ENCODE measurements at regions not wholly inside any gene's neighbourhood (a gene's known extent, or its start where the extent isn't known, plus 50 kb on each side); places are given as distances from the start of the nearest gene placed in this dataset.

DNA sequence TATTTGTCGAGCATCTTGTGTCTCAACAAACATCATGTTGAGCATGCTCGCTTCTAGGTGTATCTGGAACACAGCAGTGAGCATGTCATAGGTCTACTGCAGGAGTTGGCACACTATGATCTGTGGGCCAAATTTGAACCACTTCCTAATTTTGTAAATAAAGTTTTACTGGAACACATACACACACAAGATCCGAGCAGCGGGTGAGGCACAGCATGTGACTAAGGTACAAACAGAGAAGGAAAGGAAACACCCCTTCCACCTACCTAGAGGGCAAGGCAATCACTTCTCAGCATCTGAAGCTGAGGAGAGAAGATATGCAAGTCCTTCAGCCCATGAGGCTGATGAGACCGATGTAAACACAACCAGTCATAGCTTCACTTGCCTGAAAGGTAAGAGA, 200.4 kb downstream of the MED10 start:
- Histone ChIP-seq H3K9me2 (replicated peaks; ENCODE audit: control insufficient read depth, low read length) (no peaks in the 10 kb centered on the region), H3K36me3 (ENCODE audit: control insufficient read depth, low read length) (no peaks in the 10 kb centered on the region), H4K20me1 (ENCODE audit: control insufficient read depth, insufficient read depth, low read depth, low read length) (no peaks in the 10 kb centered on the region), H3K27ac (ENCODE audit: low read depth, low read length) (no peak overlapping the region), H3K4me1 (ENCODE audit: control insufficient read depth, low read length) (peaks cover 6% of the 10 kb centered on the region), H3F3A (ENCODE audit: control insufficient read depth, insufficient read depth) (no peaks in the 10 kb centered on the region), H3K9me3 (ENCODE audit: control insufficient read depth, insufficient read depth, low read length) (no peaks in the 10 kb centered on the region), H3K27me3 (ENCODE audit: control insufficient read depth, low read length) (no peaks in the 10 kb centered on the region), H3K4me2 (ENCODE audit: low read length) (no peak overlapping the region), H3K4me3 (ENCODE audit: low read length) (no peak overlapping the region), H3K79me2 (ENCODE audit: control insufficient read depth, low read length) (no peaks in the 10 kb centered on the region)
- TF ChIP-seq, protein P1, sequence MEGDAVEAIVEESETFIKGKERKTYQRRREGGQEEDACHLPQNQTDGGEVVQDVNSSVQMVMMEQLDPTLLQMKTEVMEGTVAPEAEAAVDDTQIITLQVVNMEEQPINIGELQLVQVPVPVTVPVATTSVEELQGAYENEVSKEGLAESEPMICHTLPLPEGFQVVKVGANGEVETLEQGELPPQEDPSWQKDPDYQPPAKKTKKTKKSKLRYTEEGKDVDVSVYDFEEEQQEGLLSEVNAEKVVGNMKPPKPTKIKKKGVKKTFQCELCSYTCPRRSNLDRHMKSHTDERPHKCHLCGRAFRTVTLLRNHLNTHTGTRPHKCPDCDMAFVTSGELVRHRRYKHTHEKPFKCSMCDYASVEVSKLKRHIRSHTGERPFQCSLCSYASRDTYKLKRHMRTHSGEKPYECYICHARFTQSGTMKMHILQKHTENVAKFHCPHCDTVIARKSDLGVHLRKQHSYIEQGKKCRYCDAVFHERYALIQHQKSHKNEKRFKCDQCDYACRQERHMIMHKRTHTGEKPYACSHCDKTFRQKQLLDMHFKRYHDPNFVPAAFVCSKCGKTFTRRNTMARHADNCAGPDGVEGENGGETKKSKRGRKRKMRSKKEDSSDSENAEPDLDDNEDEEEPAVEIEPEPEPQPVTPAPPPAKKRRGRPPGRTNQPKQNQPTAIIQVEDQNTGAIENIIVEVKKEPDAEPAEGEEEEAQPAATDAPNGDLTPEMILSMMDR (IDR thresholded peaks at IDR 0.05; ENCODE audit: low read depth, low read length, poor library complexity, severe bottlenecking), result no peak
- no peak for TF ChIP-seq EZH2phosphoT487 (IDR thresholded peaks at IDR 0.05; ENCODE audit: borderline replicate concordance, low read length)

DNA sequence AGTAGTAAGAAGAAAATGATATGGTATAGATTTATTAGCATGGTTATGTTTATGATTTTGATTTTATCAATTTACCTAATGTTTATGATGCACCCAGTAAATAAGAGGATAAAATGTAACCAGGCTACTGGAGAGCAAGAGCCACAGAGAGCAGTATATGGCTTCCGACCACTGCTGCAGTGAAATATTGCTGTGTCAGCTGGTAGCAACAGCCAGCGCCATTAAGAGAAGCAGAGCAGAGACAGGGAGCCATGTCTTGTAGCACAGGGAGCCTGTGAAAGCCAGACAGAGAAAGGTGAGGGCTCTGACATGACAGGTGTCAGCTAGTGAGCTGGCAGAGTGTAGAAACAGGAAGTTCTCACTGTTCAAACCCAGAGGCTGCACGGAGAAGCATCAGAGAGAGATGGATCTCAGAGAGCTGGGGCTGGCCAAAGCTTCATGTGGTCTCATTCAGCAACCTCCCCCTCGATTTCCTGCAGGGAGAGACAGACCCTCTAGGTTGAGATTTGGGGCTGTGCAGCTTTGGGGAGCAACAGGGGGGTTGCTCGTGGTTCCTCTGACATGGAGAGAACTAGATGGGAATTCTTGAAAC, 202.1 kb downstream of the MED10 start:
- Histone ChIP-seq H3K4me3 (ENCODE audit: low read length) (no peak overlapping the region), H3K27me3 (ENCODE audit: control insufficient read depth, low read length) (no peaks in the 10 kb centered on the region), H3K9me3 (ENCODE audit: control insufficient read depth, insufficient read depth, low read length) (no peaks in the 10 kb centered on the region), H3K4me1 (ENCODE audit: control insufficient read depth, low read length) (peaks cover 6% of the 10 kb centered on the region), H3F3A (ENCODE audit: control insufficient read depth, insufficient read depth) (no peaks in the 10 kb centered on the region), H3K9me2 (replicated peaks; ENCODE audit: control insufficient read depth, low read length) (no peaks in the 10 kb centered on the region), H3K4me2 (ENCODE audit: low read length) (no peak overlapping the region), H3K36me3 (ENCODE audit: control insufficient read depth, low read length) (no peaks in the 10 kb centered on the region), H3K27ac (ENCODE audit: low read depth, low read length) (no peak overlapping the region), H4K20me1 (ENCODE audit: control insufficient read depth, insufficient read depth, low read depth, low read length) (no peaks in the 10 kb centered on the region), H3K79me2 (ENCODE audit: control insufficient read depth, low read length) (no peaks in the 10 kb centered on the region)
- TF ChIP-seq, protein P1 (IDR thresholded peaks at IDR 0.05; ENCODE audit: low read depth, low read length, poor library complexity, severe bottlenecking), result no peak
- no peak for TF ChIP-seq EZH2phosphoT487 (IDR thresholded peaks at IDR 0.05; ENCODE audit: borderline replicate concordance, low read length)

DNA sequence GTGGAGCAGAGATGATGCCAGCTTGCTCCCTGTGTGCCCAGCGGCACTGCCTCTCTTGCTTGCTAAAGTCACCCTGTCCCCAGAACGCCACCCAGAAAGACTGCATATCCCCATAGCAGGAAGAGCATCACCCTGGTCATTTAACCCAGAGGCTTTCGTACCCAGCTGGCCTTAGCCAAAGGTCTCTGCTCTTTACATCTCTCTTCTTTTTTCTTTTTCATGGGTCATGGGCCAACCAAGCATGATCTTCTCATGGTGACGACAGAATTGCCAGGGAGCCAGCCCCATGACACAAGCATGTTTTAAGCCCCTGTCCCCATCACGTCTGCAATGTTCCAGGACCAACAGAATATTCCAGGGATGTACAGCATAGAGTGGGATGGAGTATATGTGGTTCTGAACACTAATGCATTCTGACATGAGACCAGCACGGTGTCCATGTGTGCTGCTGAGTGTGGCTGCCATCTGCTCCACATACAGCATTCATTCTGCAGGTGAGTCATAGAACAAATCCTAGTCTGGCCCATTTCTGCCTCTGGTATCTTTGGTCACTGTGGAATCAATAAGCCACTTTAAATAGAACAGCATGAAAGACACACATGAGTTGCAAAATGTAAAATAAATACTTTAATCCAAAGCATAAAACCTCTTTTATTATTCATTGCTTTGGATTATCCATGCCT, 203.0 kb downstream of the MED10 start:
- no peak for TF ChIP-seq EZH2phosphoT487 (IDR thresholded peaks at IDR 0.05; ENCODE audit: borderline replicate concordance, low read length)
- TF ChIP-seq, protein P1 (IDR thresholded peaks at IDR 0.05; ENCODE audit: low read depth, low read length, poor library complexity, severe bottlenecking), result no peak

More for the DNA sequence above, 203.0 kb downstream of the MED10 start:
- Histone ChIP-seq H3K9me3 (ENCODE audit: control insufficient read depth, insufficient read depth, low read length) (no peaks in the 10 kb centered on the region), H3K9me2 (replicated peaks; ENCODE audit: control insufficient read depth, low read length) (no peaks in the 10 kb centered on the region), H3K4me1 (ENCODE audit: control insufficient read depth, low read length) (peaks cover 6% of the 10 kb centered on the region), H3K79me2 (ENCODE audit: control insufficient read depth, low read length) (no peaks in the 10 kb centered on the region), H3K27me3 (ENCODE audit: control insufficient read depth, low read length) (0 out of 2 replicates have a peak, but pooled peaks cover 3% of the 10 kb centered on the region), H4K20me1 (ENCODE audit: control insufficient read depth, insufficient read depth, low read depth, low read length) (no peaks in the 10 kb centered on the region), H3K36me3 (ENCODE audit: control insufficient read depth, low read length) (no peaks in the 10 kb centered on the region), H3K4me2 (ENCODE audit: low read length) (no peak overlapping the region), H3K27ac (ENCODE audit: low read depth, low read length) (no peak overlapping the region), H3K4me3 (ENCODE audit: low read length) (no peak overlapping the region), H3F3A (ENCODE audit: control insufficient read depth, insufficient read depth) (no peaks in the 10 kb centered on the region)

All from DOHH2 (cell line).